Loucy (cell line): ENCODE measurements at regions not wholly inside any gene's neighbourhood (a gene's known extent, or its start where the extent isn't known, plus 50 kb on each side); places are given as distances from the start of the nearest gene placed in this dataset.

Experiments used
- H2AFZ ChIP-seq: fragments of 200-600 bp; sonication (generic); 2 replicates; pipeline ENCODE4 v1.6.0; 2016; ENCODE audit warnings: antibody characterized with exemption, mild to moderate bottlenecking, low read length, moderate library complexity
- H3F3A ChIP-seq: fragments of 200-600 bp; 2 replicates; pipeline ENCODE4 v1.6.0; 2016; ENCODE audit warnings: antibody characterized with exemption, low read depth, mild to moderate bottlenecking
- H3K27me3 ChIP-seq: fragments of 200-600 bp; sonication (generic); 2 replicates; pipeline ENCODE4 v1.6.1; 2014; ENCODE audit warnings: low read length, mild to moderate bottlenecking; ENCODE audit not compliant: insufficient read depth, poor library complexity, severe bottlenecking
- H3K36me3 ChIP-seq: fragments of 200-600 bp; sonication (generic); 2 replicates; pipeline ENCODE4 v1.6.1; 2016; ENCODE audit warnings: low read length; ENCODE audit not compliant: insufficient read depth
- H3K4me1 ChIP-seq: fragments of 200-600 bp; sonication (generic); 2 replicates; pipeline ENCODE4 v1.5.1; 2014; ENCODE audit warnings: low read length, mild to moderate bottlenecking; ENCODE audit not compliant: insufficient read depth, poor library complexity, severe bottlenecking
- H3K4me2 ChIP-seq: fragments of 200-600 bp; sonication (generic); 2 replicates; pipeline ENCODE4 v1.6.0; 2014; ENCODE audit warnings: antibody characterized with exemption, low read length, low read depth, mild to moderate bottlenecking; ENCODE audit not compliant: poor library complexity, severe bottlenecking
- H3K4me3 ChIP-seq: fragments of 200-600 bp; sonication (generic); 2 replicates; pipeline ENCODE4 v1.5.1; 2014; ENCODE audit warnings: low read length, mild to moderate bottlenecking, mixed read lengths; ENCODE audit not compliant: poor library complexity, severe bottlenecking
- H3K79me2 ChIP-seq: fragments of 200-600 bp; sonication (generic); 2 replicates; pipeline ENCODE4 v1.6.1; 2014; ENCODE audit warnings: low read length; ENCODE audit not compliant: insufficient read depth
- H3K9ac ChIP-seq: fragments of 200-600 bp; sonication (generic); 2 replicates; pipeline ENCODE4 v1.6.0; 2014; ENCODE audit warnings: mild to moderate bottlenecking, low read depth, low read length, moderate library complexity; ENCODE audit not compliant: poor library complexity, severe bottlenecking
- H3K9me2 ChIP-seq: fragments of 200-600 bp; sonication (generic); replicated peaks from 2 replicates; pipeline ENCODE4 v1.6.1; 2016; ENCODE audit warnings: low read depth, low read length, mixed read lengths
- H3K9me3 ChIP-seq: fragments of 200-600 bp; sonication (generic); 2 replicates; pipeline ENCODE4 v1.6.1; 2014; ENCODE audit warnings: mild to moderate bottlenecking, antibody characterized with exemption, low read length, low read depth; ENCODE audit not compliant: insufficient read depth
- H4K20me1 ChIP-seq: fragments of 200-600 bp; sonication (generic); 2 replicates; pipeline ENCODE4 v1.6.0; 2014; ENCODE audit warnings: antibody characterized with exemption, low read length, mild to moderate bottlenecking; ENCODE audit not compliant: insufficient read depth, poor library complexity, severe bottlenecking
- CTCF ChIP-seq: fragments of 200-600 bp; sonication (generic); conservative IDR thresholded peaks from 2 replicates; pipeline ENCODE4 v1.5.1; 2014; ENCODE audit warnings: mild to moderate bottlenecking, antibody characterized with exemption, low read length
- EZH2phosphoT487 ChIP-seq: fragments of 200-600 bp; IDR thresholded peaks from 2 replicates; pipeline ENCODE4 v1.6.1; 2018; ENCODE audit warnings: antibody characterized with exemption, mild to moderate bottlenecking, moderate library complexity, borderline replicate concordance

DNA sequence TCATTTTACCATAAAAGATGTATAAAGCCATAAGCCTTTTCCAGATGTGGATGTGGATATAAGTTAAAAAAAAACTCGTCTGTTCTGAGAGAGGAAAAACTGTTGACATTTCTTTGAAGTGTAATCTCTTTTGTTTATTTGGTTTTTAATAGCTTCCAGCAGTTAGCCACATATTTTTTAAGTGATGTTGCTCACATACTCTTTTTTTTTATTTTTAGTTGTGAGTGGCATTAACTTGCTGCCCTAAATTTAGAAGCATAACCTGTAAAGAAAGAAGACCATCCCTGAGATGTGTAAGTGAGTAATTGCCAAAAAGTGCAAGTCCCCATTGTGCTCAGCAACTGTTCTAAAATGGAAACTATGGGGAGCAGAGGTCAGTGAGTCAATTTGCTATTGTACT lies 415.9 kb upstream of the MDFIC2 start:
- H3K4me2 ChIP-seq: no peak overlapping the region
- H2AFZ ChIP-seq: no peak overlapping the region
- H3K79me2 ChIP-seq: no peaks in the 10 kb centered on the region
- H4K20me1 ChIP-seq: no peaks in the 10 kb centered on the region
- H3F3A ChIP-seq: no peaks in the 10 kb centered on the region
- H3K9me2 ChIP-seq: no peaks in the 10 kb centered on the region
- TF ChIP-seq EZH2phosphoT487: no peak
- no peak for TF ChIP-seq CTCF
- no peaks in the 10 kb centered on the region for H3K36me3 ChIP-seq
- no peak overlapping the region for H3K9ac ChIP-seq
- no peak overlapping the region for H3K4me3 ChIP-seq
- H3K9me3 ChIP-seq: no peaks in the 10 kb centered on the region
- no peaks in the 10 kb centered on the region for H3K4me1 ChIP-seq
- no peaks in the 10 kb centered on the region for H3K27me3 ChIP-seq

- Histone ChIP-seq H3K79me2 (no peaks in the 10 kb centered on the region), H3K4me3 (no peak overlapping the region), H3F3A (no peaks in the 10 kb centered on the region), H3K36me3 (no peaks in the 10 kb centered on the region), H3K9me3 (no peaks in the 10 kb centered on the region), H3K9me2 (no peaks in the 10 kb centered on the region), H3K4me1 (no peaks in the 10 kb centered on the region), H3K27me3 (no peaks in the 10 kb centered on the region), H3K4me2 (no peak overlapping the region), H2AFZ (no peak overlapping the region), H4K20me1 (no peaks in the 10 kb centered on the region), H3K9ac (no peak overlapping the region)
- TF ChIP-seq EZH2phosphoT487 (no peak), CTCF (no peak)
Measured at GRCh38 chr3:70726961-70727360, 414.5 kb upstream of the MDFIC2 start.

GRCh38 chr3:70726096-70726938 lies 413.9 kb upstream of the MDFIC2 start:
- H3F3A ChIP-seq: no peaks in the 10 kb centered on the region
- no peak overlapping the region for H3K4me2 ChIP-seq
- no peaks in the 10 kb centered on the region for H3K9me2 ChIP-seq
- no peak overlapping the region for H3K9ac ChIP-seq
- H3K4me3 ChIP-seq: no peak overlapping the region
- no peaks in the 10 kb centered on the region for H3K27me3 ChIP-seq
- no peak overlapping the region for H2AFZ ChIP-seq
- H3K4me1 ChIP-seq: no peaks in the 10 kb centered on the region
- TF ChIP-seq EZH2phosphoT487: no peak
- TF ChIP-seq CTCF: no peak
- no peaks in the 10 kb centered on the region for H3K79me2 ChIP-seq
- no peaks in the 10 kb centered on the region for H4K20me1 ChIP-seq
- no peaks in the 10 kb centered on the region for H3K9me3 ChIP-seq
- no peaks in the 10 kb centered on the region for H3K36me3 ChIP-seq
